Kidney (tissue), 13 donors: ENCODE measurements at regions not wholly inside any gene's neighbourhood (a gene's known extent, or its start where the extent isn't known, plus 50 kb on each side); places are given as distances from the start of the nearest gene placed in this dataset.
A peak's percentile ranks its signal among the peaks of the same experiment; 100 is the strongest.

Experiments
- DNase-seq, 5 donors: peaks; one replicate each; pipeline ENCODE4 v3.0.0-alpha.2; 2013 to 2020
- FAIRE-seq: peaks from 2 replicates; lab custom pipeline; 2012; peaks lifted over from hg19 to GRCh38; lab: Jason Lieb, UNC
- H3K27ac ChIP-seq, 2 donors: one replicate each; pipeline ENCODE4 v1.7.0; 2013; ENCODE audit warnings: low read depth in 2 of 2, low read length in 2 of 2, inconsistent platforms in 1 of 2
- H3K27me3 ChIP-seq: one replicate; pipeline ENCODE4 v1.7.1; 2013; ENCODE audit warnings: low read length, inconsistent platforms; ENCODE audit not compliant: control insufficient read depth, insufficient read depth
- H3K36me3 ChIP-seq, 3 donors: one replicate each; pipeline versions ENCODE4 v1.7.0 to v1.7.1; 2013; ENCODE audit warnings: low read length in 3 of 3, control low read depth in 1 of 3, inconsistent platforms in 1 of 3; ENCODE audit not compliant: insufficient read depth in 3 of 3, control insufficient read depth in 2 of 3
- H3K4me1 ChIP-seq, 3 donors: one replicate each; pipeline versions ENCODE4 v1.7.0 to v1.7.1; 2013; ENCODE audit warnings: low read length in 3 of 3, inconsistent platforms in 1 of 3, low read depth in 1 of 3; ENCODE audit not compliant: control insufficient read depth in 2 of 3, insufficient read depth in 2 of 3
- H3K4me3 ChIP-seq, 3 donors: one replicate each; pipeline versions ENCODE4 v1.7.0 to v1.8.1; 2013; ENCODE audit warnings: low read length in 3 of 3, control low read depth in 1 of 3, inconsistent platforms in 1 of 3
- H3K9ac ChIP-seq, 3 donors: one replicate each; pipeline versions ENCODE4 v1.7.0 to v1.7.1; 2013; ENCODE audit warnings: low read length in 3 of 3, control low read depth in 1 of 3, inconsistent platforms in 1 of 3
- H3K9me3 ChIP-seq, 3 donors: one replicate each; pipeline versions ENCODE4 v1.7.0 to v1.7.1; 2013; ENCODE audit warnings: low read length in 3 of 3, control low read depth in 1 of 3, inconsistent platforms in 1 of 3; ENCODE audit not compliant: control insufficient read depth in 2 of 3, insufficient read depth in 1 of 3
- intact Hi-C: fragments of 100-400 bp; cut with DNase I; formaldehyde crosslinking; loops from one replicate; pipeline ENCODE4 v1.11.1; 2022
- TF ChIP-seq, protein P1 (sequence below): IDR thresholded peaks from 3 replicates; pipeline ENCODE4 v1.5.1; 2012; ENCODE audit warnings: mild to moderate bottlenecking, moderate library complexity, borderline replicate concordance; ENCODE audit not compliant: insufficient read depth; ENCODE audit errors: extremely low read depth
- donor health status: control.
- donor health status: control.
- donor health status: control.
- donor health status: control.
- donor health status: control.
- donor health status: DM: yes; HTN: yes; CAD: no.
- donor health status: Normal renal cell carcinoma (clear cell type).

DNA sequence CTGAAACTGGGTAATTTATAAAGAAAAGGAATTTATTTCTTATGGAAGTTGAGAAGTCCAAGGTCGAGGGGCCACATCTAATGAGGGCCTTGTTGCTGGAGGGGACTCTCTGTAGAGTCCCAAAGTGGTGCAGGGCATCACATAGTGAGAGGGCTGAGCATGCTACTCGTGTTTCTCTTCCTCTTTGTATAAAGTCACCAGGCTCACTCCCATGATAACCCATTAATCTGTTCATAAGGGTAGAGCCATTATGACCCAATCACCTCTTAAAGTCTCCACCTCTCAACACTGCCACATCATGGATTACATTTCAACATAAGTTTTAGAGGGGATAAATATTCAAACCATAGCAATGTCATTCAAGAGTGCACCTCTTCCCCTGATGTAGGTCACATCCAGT, 79.1 kb upstream of the ATP2B1 start:
- TF ChIP-seq, protein P1, sequence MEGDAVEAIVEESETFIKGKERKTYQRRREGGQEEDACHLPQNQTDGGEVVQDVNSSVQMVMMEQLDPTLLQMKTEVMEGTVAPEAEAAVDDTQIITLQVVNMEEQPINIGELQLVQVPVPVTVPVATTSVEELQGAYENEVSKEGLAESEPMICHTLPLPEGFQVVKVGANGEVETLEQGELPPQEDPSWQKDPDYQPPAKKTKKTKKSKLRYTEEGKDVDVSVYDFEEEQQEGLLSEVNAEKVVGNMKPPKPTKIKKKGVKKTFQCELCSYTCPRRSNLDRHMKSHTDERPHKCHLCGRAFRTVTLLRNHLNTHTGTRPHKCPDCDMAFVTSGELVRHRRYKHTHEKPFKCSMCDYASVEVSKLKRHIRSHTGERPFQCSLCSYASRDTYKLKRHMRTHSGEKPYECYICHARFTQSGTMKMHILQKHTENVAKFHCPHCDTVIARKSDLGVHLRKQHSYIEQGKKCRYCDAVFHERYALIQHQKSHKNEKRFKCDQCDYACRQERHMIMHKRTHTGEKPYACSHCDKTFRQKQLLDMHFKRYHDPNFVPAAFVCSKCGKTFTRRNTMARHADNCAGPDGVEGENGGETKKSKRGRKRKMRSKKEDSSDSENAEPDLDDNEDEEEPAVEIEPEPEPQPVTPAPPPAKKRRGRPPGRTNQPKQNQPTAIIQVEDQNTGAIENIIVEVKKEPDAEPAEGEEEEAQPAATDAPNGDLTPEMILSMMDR, result no peak
- H3K27ac ChIP-seq, result no peak overlapping the region
- no peaks in the 10 kb centered on the region for H3K36me3 ChIP-seq
- H3K4me3 ChIP-seq, result no peak overlapping the region
- H3K9ac ChIP-seq, result no peak overlapping the region
- H3K9me3 ChIP-seq, result no peaks in the 10 kb centered on the region
- FAIRE-seq (no peak), DNase-seq (no peak)
- H3K4me1 ChIP-seq, result no peaks in the 10 kb centered on the region
- intact Hi-C loops, result no loop called here
- H3K27me3 ChIP-seq, result no peaks in the 10 kb centered on the region

DNA sequence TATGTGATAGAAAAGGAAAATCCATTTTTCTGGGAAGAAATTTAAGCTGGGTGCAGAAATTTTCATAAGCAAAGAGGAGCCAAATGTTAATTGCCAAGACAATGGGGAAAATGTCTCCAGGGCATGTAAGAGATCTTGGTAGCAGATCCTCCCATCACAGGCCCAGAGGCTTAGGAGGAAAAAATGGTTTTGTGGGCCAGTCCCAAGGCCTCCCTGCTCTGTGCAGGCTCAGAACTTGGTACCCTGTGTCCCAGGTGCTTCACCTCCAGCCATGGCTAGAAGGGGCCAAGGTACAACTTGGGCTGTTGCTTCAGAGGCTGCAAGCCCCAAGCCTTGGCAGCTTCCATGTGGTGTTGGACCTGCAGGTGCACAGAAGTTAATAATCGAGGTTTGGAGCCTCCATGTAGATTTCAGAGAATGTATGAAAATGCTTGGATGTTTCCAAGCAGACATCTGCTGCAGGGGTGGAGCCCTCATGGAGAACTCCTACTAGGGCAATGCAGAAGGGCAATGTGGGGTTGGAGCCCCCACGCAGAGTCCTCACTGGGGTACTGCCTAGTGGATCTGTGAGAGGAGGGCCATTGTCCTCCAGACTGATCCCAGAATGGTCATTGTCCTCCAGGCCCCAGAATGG, 77.7 kb upstream of the ATP2B1 start:
- intact Hi-C loops, result no loop called here
- H3K4me3 ChIP-seq, result no peak overlapping the region
- H3K4me1 ChIP-seq, result no peaks in the 10 kb centered on the region
- H3K36me3 ChIP-seq, result no peaks in the 10 kb centered on the region
- DNase-seq (no peak), FAIRE-seq (no peak)
- no peaks in the 10 kb centered on the region for H3K9me3 ChIP-seq
- no peak overlapping the region for H3K9ac ChIP-seq
- no peaks in the 10 kb centered on the region for H3K27me3 ChIP-seq
- TF ChIP-seq, protein P1, result no peak
- H3K27ac ChIP-seq, result no peak overlapping the region

DNA sequence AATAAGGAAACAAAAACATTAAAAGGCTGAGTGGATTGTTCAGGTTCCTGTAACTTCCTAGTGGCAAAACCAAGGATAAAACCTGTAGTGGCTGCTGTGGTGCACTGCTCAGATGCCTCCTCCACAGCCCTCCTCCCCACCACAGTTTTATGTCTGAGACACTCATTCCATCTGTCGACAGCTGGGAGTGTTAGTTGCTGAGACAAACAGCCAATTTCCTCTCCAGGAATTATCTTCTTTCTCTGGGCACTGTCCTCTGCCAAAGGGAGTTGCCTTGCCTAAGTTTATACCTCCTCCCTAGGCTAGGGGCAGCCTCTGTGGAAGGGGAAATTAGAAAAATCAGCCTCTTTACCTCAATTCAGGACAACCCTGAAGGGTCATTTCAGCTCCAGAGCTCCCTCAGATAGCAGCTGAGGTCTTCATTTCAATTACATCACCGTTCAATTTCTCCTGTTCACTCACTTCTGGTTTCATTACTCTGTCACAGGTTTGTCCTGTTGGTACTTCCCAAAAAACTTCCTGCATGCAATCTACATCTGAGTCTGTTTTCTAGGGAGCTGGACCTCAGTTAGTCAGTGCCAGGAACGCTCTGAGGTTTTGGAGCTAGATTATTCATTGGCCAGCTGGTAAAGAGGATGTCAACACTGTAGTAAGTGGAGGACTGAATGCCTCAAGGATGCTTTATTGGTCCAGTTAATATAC, 74.9 kb upstream of the ATP2B1 start:
- peak in 4 of 5 donors; percentile 37 to 69 (median 54) for DNase-seq
- no peaks in the 10 kb centered on the region for H3K36me3 ChIP-seq
- no peaks in the 10 kb centered on the region for H3K27me3 ChIP-seq
- no peaks in the 10 kb centered on the region for H3K9me3 ChIP-seq
- no peak for FAIRE-seq
- no peaks in the 10 kb centered on the region for H3K4me1 ChIP-seq
- TF ChIP-seq, protein P1, result no peak
- no peak overlapping the region for H3K27ac ChIP-seq
- no peak overlapping the region for H3K4me3 ChIP-seq
- H3K9ac ChIP-seq, result no peak overlapping the region
- intact Hi-C loops, result no loop called here

DNA sequence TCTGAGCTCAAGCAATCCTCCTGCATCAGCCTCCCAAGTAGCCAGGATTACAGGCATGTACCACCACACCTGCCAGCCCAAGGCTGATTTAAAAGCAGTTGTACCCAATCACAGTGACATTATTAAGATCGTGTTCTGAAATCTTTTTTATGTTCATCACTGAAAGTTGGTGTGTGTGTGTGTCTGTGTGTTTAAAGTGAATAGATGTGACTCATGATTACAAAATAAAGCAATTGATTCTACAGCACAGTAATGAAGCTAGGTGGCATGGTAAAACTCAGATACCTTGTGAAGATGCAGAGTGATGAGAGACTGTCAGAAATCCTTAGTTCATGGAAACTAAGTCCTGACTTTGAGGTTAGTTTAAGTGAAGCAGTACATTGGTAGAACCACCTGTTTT, 74.2 kb upstream of the ATP2B1 start:
- intact Hi-C loops, result no loop called here
- TF ChIP-seq, protein P1, result no peak
- Histone ChIP-seq H3K27ac (no peak overlapping the region), H3K4me1 (no peaks in the 10 kb centered on the region), H3K4me3 (no peak overlapping the region), H3K27me3 (no peaks in the 10 kb centered on the region), H3K36me3 (no peaks in the 10 kb centered on the region), H3K9ac (no peak overlapping the region), H3K9me3 (no peaks in the 10 kb centered on the region)
- no peak for DNase-seq
- no peak for FAIRE-seq
